ENCODE measurements at regions not wholly inside any gene's neighbourhood (a gene's known extent, or its start where the extent isn't known, plus 50 kb on each side); places are given as distances from the start of the nearest gene placed in this dataset.

DNA sequence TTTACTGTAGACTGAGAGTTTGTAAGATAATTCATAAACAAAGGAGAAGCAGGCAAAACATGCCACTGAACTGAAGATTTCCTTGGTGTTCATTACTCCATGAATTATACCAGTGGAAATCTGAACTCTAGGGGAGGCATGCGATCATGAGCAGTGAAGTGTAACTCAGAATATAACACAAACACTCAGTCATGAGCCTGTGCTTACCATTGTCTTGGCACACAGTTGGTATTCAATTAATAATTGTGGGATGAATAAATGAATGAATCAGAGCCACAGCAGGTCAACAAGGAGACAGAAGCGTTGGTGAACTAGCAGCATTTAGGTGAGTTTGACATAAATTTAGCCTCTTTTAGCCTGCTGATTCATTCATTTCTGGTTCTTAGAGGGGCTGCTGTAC lies 263.5 kb upstream of the DKK2 start:
- H3K36me3 ChIP-seq (ENCODE audit: control insufficient read depth in 2 of 3, insufficient read depth in 3 of 3, low read length in 3 of 3) = no peaks in the 10 kb centered on the region
- no peaks in the 10 kb centered on the region for H3K4me1 ChIP-seq (ENCODE audit: control insufficient read depth in 2 of 3, insufficient read depth in 2 of 3, low read depth in 1 of 3, low read length in 3 of 3)
- intact Hi-C loops (cut with DNase I) = no loop called here
- H3K4me3 ChIP-seq (ENCODE audit: low read length in 3 of 3) = no peak overlapping the region
- no peak overlapping the region for H3K9ac ChIP-seq (ENCODE audit: low read length in 3 of 3)
- no peak overlapping the region for H3K27ac ChIP-seq (ENCODE audit: low read depth in 2 of 2, low read length in 2 of 2)
- peak in 2 of 5 donors; percentile 32 to 34 for DNase-seq
- FAIRE-seq = no peak
- H3K27me3 ChIP-seq (ENCODE audit: control insufficient read depth, insufficient read depth, low read length) = no peaks in the 10 kb centered on the region
- H3K9me3 ChIP-seq (ENCODE audit: control insufficient read depth in 2 of 3, insufficient read depth in 1 of 3, low read length in 3 of 3) = no peaks in the 10 kb centered on the region
- no peak for TF ChIP-seq CTCF (IDR thresholded peaks at IDR 0.05; ENCODE audit: borderline replicate concordance, extremely low read depth, insufficient read depth)

DNA sequence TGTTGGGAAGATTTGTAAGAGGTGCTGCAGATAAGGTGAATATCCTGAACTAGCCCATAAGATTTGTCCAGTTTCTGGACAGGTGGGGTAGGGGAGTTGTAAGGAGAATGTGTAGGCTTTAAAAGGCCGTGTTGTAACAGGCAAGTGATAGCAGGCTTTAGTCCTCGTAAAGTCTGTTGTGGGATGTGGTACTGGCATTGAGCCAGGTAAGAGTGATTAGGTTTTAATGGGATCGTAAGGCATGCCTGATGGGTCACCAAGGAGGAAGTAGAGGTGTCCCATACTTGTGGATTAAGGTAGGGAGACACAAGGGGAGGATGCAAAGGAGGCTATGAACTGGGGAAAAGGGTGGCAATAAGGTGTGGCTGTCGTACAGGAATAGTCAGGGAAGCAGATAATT lies 256.9 kb upstream of the DKK2 start:
- no peaks in the 10 kb centered on the region for H3K9me3 ChIP-seq (ENCODE audit: control insufficient read depth in 2 of 3, insufficient read depth in 1 of 3, low read length in 3 of 3)
- no peak for TF ChIP-seq CTCF (IDR thresholded peaks at IDR 0.05; ENCODE audit: borderline replicate concordance, extremely low read depth, insufficient read depth)
- no peak overlapping the region for H3K4me3 ChIP-seq (ENCODE audit: low read length in 3 of 3)
- intact Hi-C loops (cut with DNase I) = no loop called here
- H3K9ac ChIP-seq (ENCODE audit: low read length in 3 of 3) = no peak overlapping the region
- no peaks in the 10 kb centered on the region for H3K4me1 ChIP-seq (ENCODE audit: control insufficient read depth in 2 of 3, insufficient read depth in 2 of 3, low read depth in 1 of 3, low read length in 3 of 3)
- H3K27me3 ChIP-seq (ENCODE audit: control insufficient read depth, insufficient read depth, low read length) = no peaks in the 10 kb centered on the region
- FAIRE-seq (no peak), DNase-seq (no peak)
- H3K36me3 ChIP-seq (ENCODE audit: control insufficient read depth in 2 of 3, insufficient read depth in 3 of 3, low read length in 3 of 3) = no peaks in the 10 kb centered on the region
- H3K27ac ChIP-seq (ENCODE audit: low read depth in 2 of 2, low read length in 2 of 2) = no peak overlapping the region

- Histone ChIP-seq H3K4me1 (ENCODE audit: control insufficient read depth in 2 of 3, insufficient read depth in 2 of 3, low read depth in 1 of 3, low read length in 3 of 3) (no peaks in the 10 kb centered on the region), H3K36me3 (ENCODE audit: control insufficient read depth in 2 of 3, insufficient read depth in 3 of 3, low read length in 3 of 3) (no peaks in the 10 kb centered on the region), H3K9me3 (ENCODE audit: control insufficient read depth in 2 of 3, insufficient read depth in 1 of 3, low read length in 3 of 3) (no peaks in the 10 kb centered on the region), H3K9ac (ENCODE audit: low read length in 3 of 3) (no peak overlapping the region), H3K27ac (ENCODE audit: low read depth in 2 of 2, low read length in 2 of 2) (no peak overlapping the region), H3K27me3 (ENCODE audit: control insufficient read depth, insufficient read depth, low read length) (no peaks in the 10 kb centered on the region), H3K4me3 (ENCODE audit: low read length in 3 of 3) (no peak overlapping the region)
- intact Hi-C loops (cut with DNase I) = no loop called here
- peak in 2 of 5 donors; percentile 8 to 15 for DNase-seq
- TF ChIP-seq CTCF (IDR thresholded peaks at IDR 0.05; ENCODE audit: borderline replicate concordance, extremely low read depth, insufficient read depth) = no peak
- FAIRE-seq = no peak
Measured at GRCh38 chr4:107283587-107284559, 247.8 kb upstream of the DKK2 start.

Measured in kidney (tissue), 13 donors.